ENCODE measurements at regions not wholly inside any gene's neighbourhood (a gene's known extent, or its start where the extent isn't known, plus 50 kb on each side); places are given as distances from the start of the nearest gene placed in this dataset.

GRCh38 chr12:104825408-104825807 is 132.7 kb downstream of the SLC41A2 start:
- TF ChIP-seq POLR2A (IDR thresholded peaks at IDR 0.05; ENCODE audit: low read length): no peak
- no peak for TF ChIP-seq GATA1 (IDR thresholded peaks at IDR 0.05; ENCODE audit: low read depth, low read length)

Measured in erythroblast (primary cell).